HG03045 (cell line): ENCODE measurements at regions not wholly inside any gene's neighbourhood (a gene's known extent, or its start where the extent isn't known, plus 50 kb on each side); places are given as distances from the start of the nearest gene placed in this dataset.
"Not testable (repeated sequence)": the region's sequence is repeated elsewhere in the genome, so short reads cannot be mapped to it uniquely, and the experiment has no call there.

Source experiments
- ATAC-seq: cut with Tn5 transposase; IDR thresholded peaks from one replicate; pipeline ENCODE4 v1.9.1; 2021; ENCODE audit warnings: mild to moderate bottlenecking, moderate library complexity; ENCODE audit not compliant: unreplicated experiment

DNA sequence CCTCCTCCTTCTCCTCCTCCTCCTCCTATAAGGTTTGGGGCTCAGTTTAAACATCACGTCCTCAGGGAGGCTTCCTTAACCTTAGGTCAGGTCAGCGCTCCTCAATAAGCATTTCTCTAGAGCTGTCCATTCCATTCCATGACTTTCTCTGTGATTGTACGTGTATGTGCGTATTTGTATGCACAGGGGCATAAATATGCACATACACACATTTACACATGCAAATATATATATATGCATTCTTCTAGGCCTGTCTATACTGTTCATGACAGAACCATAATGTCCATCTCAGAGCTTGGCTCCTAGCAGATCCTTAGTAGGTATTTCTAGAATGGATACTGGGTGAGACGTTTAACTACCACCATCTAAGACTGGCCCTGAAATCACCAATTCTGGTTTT is 258.6 kb downstream of the STIM2 start:
- ATAC-seq, result no peak

DNA sequence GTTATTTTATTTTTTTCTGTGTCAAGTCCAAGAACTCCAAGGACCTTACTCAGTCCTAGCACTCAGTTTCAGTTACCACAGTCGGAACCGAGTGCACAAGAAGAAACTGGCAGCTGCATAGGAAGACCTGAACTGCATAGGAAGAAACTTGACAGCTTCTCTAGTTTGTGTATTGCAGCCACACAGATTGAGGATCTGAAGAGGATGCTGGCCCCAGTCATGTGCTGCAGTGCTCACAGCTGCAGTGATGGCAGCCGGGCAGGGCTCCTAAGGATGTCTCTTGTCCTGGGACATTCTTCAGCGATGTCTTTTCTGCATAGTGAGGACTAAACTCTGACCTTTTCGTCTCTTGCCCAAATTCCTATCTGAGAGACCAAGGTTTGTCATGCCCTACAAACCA is 261.2 kb downstream of the STIM2 start:
- no peak for ATAC-seq

DNA sequence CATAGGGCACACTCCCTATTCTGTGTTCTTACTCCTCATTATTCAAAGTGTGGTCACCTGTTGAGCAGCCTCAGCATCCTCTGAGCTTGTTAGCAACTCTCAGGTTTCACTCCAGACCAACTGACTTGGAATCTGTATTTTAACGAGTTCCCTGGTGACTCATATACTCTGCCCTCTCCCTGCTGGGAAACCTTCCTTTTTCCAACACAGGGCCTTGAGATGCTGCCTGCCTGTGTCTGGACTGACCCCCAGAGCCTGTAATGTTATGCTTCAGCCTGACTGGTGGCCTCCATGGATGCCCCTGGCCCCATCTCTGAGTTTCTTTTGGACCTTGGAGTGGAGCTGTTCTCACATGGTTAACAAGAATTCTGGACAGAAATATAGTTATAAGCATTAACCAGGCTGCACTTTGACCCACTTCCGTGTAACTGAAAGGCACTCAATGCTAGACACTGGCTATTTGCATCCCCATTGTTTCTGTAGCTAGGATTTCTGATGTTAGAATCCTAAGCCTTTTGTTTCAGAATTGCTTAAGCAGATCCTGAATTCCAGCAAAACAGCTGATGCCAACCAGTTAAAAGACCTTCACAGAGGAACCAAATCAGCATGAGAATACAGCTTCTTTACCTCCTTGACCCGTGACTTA is 262.6 kb downstream of the STIM2 start:
- ATAC-seq, result no peak

DNA sequence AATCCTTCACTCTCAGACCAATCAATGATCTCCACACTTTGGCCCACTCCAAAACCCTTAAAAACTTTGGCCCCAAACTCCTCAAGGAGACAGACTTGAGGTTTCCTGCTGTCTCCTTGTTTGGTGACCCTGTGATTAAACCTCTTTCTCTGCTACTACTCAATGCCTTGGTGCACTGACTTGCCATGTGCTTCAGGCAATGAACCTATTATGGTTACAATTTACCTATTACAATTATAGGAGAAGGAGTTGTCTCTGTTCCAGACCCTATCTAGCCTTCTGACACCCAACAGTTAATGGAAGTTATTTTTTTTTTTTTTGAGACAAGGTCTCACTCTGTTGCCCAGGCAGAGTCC is 263.1 kb downstream of the STIM2 start:
- no peak for ATAC-seq

DNA sequence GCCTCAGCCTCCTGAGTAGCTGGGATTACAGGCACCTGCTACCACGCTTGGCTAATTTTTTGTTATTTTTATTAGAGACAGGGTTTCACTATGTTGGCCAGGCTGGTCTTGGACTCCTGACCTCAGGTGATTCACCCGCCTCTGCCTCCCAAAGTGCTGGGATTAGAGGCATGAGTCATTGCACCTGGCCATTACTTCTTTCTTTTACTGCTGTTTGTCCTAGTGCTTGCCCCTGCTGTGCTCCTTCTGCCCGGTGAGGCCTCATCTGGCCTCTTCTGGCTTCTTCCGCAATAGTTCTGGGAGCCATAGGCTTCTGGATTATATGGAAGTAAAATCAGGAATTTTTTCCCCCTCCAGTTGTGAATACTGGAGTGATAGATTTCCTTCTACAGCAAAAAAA is 266.3 kb downstream of the STIM2 start:
- ATAC-seq, result not testable (repeated sequence)

DNA sequence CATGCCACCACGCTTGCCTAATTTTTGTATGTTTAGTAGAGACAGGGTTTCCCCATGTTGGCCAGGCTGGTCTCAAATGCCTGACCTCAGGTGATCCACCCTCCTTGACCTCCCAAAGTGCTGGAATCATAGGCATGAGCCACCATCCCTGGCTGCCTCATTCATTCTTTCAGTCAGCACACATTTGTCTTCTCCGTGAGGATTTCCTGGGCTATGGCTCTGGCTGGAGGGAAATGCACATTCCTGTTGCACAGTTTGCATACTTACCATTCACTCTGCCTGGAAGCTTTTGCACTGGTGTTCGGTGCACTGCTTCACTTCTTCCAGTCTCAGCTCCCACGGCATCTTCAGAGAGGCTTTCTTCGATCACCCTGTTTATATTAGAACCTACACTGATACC is 267.8 kb downstream of the STIM2 start:
- ATAC-seq, result no peak

DNA sequence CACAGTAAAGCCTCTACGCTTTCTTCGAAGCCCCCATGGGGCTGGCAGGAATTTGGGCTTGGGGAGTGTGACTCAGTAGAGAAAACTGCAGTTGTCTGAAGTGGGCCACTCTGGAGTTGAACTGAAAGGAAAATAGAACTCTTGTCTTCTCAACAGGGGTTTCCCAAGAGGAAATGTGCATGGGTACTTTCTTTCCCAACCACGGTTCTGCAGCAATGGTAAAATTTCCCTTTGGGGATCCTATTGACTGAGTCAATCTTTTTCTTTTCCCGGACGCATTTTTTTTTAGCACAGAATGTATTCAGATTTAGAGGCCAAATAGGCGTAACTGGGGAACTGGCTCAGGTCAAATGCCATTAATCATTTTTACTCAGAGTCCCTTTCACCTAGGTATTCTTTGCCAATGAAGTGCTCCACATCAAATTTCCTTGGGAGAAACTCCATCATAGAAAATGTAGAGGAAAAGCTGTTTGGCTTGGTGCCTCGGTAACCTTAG is 269.3 kb downstream of the STIM2 start:
- ATAC-seq, result no peak

DNA sequence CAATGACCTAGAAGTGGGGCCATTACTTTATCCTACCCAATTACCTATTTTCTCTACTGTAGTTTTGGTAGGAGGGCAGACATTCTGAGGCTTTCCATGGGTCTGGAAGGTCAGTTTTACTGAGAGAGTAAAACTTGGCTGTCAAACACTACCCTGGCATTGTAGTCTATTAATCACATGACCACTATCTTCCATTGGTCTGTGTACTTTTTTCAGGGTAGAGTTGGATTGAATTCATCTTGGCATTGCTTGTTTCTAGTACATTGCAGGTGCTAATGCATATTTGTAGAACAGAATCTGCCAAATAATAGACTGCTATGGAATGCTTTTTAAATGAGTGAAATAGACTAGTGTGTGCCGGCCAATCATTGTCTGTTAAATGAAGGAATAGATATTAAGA is 271.9 kb downstream of the STIM2 start:
- ATAC-seq, result no peak

DNA sequence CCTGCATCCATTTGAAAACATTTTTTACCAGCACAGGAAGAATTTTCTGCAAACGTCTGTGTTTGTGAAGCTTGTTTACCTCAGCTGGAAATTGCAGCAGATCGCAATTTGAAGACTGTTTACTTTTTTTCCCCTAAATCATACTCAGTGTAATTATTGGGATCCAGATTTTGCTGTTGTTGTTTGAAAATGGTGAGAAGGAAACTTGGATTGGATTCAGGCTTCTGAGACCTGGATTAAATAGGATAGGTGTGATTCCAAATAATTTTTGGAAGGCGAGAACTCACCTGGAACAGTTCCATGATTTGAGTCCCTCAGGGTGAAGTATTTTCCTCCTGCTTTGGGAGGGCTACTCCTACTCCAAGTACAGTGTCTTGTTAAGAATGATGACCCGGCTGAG is 279.8 kb downstream of the STIM2 start:
- no peak for ATAC-seq

DNA sequence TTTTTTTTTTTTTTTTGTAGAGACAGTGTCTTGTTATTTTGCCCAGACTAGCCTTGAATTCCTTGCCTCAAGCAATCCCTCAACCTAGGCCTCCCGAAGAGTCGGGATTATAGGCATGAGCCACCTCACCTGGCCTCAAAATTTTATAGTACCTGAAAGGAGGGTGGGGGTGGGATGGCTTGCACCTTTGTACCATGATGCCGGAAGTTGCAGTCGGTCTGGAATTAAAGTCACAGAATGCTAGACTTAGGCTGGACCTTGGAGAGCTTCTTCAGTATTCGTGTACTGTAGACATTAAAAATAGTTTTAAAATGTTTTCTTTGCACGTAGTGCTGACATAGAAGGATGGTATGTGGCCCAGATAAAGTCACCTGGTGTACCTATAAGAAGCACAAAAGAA is 280.9 kb downstream of the STIM2 start:
- no peak for ATAC-seq

DNA sequence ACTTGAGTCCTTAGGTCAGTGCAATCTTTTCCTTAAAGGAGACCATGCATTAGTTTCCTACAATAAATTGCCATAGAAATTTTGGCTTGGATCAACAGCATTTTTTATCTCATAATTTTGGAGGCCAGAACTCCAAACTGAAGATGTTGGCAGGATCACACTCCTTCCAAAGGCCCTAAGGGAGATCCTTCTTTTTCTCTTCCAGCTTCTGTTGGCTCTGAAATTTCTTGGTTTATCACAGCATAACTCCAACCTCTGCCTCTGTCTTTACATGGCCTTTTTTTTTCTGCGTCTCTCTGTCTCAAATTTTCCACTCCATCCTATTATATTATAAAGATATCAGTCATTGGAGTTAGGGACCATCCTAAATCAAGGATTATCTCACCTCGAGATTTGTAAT is 282.2 kb downstream of the STIM2 start:
- no peak for ATAC-seq

DNA sequence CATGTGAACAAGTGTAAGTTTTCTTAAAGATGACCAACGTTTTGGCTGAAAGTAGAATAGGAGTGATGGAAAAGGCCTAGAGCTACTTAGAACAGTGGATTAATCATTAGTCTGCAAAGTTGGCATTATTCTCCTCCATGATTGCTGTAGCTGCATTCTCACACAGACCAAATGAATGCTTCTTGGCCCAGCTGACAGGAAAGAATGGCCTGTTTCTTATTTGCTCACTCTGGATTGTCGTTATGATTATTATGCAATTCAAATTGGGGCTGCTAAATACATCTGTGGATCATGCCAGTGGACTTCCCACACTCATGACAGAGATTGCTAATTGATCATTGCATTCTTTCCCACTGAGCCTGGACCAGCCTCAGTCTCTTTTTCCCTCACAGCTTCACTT is 285.0 kb downstream of the STIM2 start:
- no peak for ATAC-seq

DNA sequence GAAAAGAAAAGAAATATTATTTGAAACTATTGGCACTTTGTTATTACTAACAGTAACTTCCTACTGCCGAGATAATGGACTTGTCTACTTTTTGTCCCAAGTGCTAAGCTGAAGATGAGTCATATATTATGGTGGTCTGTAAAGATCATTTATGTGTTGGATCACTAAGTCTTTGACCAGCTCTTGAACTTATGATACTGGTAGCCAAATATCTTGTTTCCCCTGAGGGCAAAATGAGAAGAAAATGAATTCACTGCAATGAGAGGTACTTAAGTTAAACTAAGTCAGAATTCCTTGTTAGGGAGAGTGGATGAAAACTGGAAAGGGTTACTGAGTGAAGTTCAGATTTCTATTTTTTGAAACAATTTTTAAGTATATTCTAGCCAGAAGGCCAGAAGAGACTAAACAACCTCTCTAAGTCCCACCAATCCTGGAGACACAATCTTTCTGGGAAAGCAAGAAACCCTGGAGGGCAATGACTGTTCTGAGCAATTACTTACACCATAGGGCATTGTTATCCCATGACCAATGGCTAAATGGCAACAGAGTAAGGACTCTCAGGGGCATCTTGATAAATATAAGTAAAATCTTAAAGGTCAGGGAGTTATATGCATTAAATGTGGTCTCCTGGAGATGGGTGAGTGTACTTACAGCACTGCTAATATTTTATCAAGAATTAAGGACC is 287.7 kb downstream of the STIM2 start:
- no peak for ATAC-seq

DNA sequence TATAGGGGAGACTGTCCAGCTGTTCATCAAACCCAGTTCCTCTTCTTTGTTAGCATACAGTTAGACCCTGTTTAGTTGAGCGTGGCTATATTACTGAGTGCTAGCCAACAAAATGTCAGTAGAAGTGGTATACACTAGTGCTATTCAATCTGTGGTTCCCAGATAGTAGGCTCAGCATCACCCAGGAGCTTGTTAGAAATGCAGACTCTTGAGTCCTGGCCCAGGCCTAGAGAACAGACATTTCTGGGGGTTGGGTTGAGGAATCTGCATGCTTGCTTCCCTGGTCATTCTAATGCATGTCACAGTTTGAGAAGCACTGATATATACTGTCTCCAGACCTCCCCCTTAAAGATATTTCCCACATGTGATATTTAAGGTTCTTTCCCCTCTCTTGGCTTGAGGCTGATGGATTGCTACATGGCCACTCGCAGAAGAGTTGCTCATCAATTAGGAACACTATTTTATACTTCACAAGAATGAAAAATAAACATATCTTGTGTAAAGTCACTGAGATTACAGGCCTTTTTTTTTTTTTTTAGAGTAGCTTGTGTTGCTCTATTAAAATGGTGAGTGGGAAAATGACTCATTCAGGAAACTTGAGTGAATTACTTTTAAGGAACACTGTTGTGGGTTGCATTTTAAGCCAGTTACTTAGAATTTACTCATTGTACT is 289.0 kb downstream of the STIM2 start:
- no peak for ATAC-seq

DNA sequence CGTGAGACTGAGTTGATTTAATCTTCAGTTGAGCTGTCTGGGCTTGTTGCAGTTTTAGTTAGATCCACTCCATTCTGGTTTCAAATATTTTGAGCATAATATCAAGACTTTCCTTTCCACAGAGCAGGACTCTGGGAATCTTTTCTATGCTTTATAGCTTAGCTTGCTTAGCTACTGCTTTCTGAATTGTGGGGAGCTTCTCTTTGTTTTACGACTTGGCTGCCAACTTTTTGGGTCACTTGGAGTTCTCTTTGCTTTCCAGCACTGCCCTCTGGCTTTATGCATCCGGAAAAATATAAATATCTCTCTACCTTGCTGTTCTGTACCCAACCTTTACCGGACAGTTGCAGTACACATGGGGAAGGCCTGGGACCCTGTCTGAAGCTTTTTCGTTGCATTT is 292.1 kb downstream of the STIM2 start:
- ATAC-seq, result no peak

DNA sequence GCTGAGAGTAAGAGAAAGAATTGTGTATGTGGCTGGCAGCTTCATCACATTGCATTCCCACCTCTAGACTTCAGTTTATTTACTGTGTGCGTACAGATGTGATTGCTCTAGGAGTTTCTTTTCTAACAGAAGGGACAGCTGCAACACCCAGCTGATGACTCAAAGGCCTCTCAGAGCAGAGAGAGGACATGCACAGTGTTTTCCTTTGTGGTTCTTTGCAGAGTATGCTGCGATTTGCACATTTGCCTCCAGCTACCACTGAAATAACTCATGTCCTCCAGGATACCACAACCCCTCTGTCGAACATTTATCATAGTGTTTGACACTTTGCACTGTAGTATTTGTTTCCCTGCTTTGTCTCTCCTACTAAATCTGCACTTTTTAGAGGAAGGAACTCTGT is 294.1 kb downstream of the STIM2 start:
- no peak for ATAC-seq

DNA sequence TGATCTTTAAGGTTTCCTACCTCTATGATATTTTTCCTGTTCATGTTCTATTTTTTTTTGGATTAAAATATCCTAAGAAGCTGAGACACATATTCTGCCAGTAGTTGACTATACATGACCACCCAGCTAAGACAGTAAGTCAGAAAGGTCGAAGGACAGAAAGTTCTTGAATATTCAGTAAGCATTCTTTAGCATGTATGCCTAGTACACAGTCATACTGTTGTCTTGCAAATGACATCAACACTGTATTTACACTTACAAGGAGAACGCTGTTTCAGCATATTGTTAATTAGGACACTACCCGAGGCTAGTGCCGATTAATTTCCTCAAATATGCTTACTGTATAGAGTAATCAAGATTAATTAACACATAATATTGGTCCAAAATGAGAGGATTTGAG is 300.6 kb downstream of the STIM2 start:
- ATAC-seq, result no peak

DNA sequence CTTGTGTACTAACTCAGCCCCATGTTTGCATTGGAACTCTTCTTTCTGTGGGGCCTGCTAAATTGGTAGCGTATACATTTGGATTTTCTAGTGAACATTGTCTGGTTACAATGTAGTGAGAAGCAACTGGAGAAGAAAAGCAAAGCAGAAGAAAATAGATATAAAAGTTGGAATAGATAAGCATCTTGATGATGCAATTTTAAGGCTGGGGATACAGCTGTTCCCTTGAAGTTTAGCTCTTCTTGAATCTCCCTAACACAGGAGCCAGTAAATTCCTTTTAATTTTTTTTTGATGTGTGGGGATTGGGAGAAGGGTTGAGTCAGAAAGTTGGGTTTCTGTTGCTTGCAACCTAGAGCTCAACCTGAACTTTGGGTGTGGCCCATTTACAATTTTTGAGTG is 308.1 kb downstream of the STIM2 start:
- ATAC-seq, result no peak

DNA sequence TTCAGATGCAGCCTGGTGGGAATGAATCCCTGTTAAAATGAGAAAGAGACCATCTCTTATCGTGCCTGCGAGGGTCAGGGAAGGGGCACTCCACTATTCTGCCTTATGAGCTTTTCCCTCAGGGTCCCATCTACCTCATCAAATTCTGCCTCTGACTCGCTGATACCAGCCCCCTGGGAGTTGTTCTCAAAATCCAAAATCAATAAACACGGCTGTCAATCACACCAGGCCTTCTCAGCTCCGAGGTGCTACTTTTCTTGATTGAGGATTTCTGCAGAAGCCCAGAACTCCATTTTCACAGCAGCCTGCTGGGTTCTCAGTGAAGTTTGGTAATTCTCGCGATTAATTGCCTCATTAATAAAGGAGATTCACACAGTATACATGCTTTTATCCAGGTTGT is 312.6 kb downstream of the STIM2 start:
- ATAC-seq, result no peak

DNA sequence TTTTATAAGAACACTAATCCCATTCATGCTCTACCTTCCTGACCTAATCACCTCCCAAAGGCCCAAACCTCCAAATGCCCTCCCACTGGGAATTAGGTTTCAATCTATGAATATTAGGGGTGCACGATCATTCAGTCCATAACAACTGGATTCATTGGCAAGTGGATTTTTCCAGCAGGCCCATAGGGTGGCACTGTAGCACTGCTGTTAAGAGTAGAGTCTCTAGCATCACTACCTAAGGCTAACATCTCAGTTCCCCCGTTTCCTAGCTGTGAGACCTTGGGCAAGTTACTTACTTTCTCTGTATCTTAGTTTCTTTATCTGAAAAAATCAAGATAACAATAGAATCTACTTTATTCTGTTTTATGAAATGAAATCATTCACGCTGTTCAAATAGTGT is 315.8 kb downstream of the STIM2 start:
- ATAC-seq, result no peak

DNA sequence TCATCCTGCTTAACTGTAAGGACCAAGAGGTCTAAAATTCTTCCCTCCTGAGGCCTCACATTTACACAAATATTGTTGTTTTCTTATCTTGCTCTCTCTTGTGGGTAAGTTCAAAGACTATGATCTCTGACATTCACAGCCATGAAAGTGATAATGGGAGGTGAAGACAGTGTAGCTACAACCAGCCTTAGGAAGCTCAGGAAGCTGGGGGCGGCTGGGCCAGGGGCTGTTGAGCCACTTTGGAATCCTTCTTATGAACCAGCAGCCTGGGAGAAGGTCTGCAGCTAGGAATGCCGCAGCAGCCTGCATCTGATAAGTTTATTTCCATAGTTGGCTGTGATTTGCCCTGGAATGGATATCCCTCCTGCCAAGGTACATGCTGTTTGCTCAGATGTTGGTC is 316.2 kb downstream of the STIM2 start:
- ATAC-seq, result no peak

DNA sequence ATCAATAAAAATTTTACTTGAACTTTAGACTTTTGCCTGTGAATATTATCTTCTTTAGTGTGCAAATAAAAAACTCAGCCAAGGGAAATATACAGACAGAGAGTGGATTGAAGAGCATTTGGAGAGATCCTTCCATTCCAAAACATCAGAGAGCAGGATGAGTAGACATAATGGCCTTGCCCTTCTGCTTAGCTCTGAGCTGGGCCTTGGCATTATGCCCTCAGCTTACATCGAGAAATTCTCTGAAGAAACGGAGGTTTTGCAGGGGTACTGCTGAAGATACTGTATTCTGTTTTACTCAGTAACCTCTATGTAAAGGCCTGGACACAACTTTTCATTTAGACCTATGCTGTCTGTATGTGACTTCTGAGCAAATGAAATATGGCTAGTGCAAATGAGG is 317.4 kb downstream of the STIM2 start:
- no peak for ATAC-seq
